GM10248 (cell line): ENCODE measurements at regions not wholly inside any gene's neighbourhood (a gene's known extent, or its start where the extent isn't known, plus 50 kb on each side); places are given as distances from the start of the nearest gene placed in this dataset.
"Not testable (repeated sequence)": the region's sequence is repeated elsewhere in the genome, so short reads cannot be mapped to it uniquely, and the experiment has no call there.

ENCODE experiments used
- CTCF ChIA-PET: fragments of 300-600 bp; sonication (Branson Sonifier 250); formaldehyde crosslinking; extraction: SDS; loops from one replicate; lab custom pipeline; 2021; ENCODE audit warnings: antibody characterized with exemption; lab: Yijun Ruan, JAX
- POLR2A ChIA-PET: fragments of 350-650 bp; sonication (Branson Sonifier 250); formaldehyde crosslinking; extraction: SDS; loops from one replicate; lab custom pipeline; 2020; ENCODE audit warnings: antibody characterized with exemption; lab: Yijun Ruan, JAX
- DNase-seq: peaks from one replicate; pipeline ENCODE4 v3.0.0; 2012; ENCODE audit errors: extremely low spot score
- TF ChIP-seq, protein P1 (sequence below): IDR thresholded peaks from 2 replicates; pipeline ENCODE4 v1.5.1; 2012; ENCODE audit warnings: mild to moderate bottlenecking, low read depth; ENCODE audit errors: extremely low read depth, missing control alignments, control extremely low read depth

- TF ChIP-seq, protein P1, sequence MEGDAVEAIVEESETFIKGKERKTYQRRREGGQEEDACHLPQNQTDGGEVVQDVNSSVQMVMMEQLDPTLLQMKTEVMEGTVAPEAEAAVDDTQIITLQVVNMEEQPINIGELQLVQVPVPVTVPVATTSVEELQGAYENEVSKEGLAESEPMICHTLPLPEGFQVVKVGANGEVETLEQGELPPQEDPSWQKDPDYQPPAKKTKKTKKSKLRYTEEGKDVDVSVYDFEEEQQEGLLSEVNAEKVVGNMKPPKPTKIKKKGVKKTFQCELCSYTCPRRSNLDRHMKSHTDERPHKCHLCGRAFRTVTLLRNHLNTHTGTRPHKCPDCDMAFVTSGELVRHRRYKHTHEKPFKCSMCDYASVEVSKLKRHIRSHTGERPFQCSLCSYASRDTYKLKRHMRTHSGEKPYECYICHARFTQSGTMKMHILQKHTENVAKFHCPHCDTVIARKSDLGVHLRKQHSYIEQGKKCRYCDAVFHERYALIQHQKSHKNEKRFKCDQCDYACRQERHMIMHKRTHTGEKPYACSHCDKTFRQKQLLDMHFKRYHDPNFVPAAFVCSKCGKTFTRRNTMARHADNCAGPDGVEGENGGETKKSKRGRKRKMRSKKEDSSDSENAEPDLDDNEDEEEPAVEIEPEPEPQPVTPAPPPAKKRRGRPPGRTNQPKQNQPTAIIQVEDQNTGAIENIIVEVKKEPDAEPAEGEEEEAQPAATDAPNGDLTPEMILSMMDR: no peak
- ChIA-PET POLR2A (no interaction called here), CTCF (no interaction called here)
- no peak for DNase-seq
Observed at GRCh38 chr12:17016116-17016864, 410.3 kb upstream of the LMO3 start.

- TF ChIP-seq, protein P1: no peak
- POLR2A ChIA-PET: no interaction called here
- DNase-seq: no peak
- CTCF ChIA-PET: no interaction called here
Observed at GRCh38 chr12:17015501-17015900, 409.5 kb upstream of the LMO3 start.

DNA sequence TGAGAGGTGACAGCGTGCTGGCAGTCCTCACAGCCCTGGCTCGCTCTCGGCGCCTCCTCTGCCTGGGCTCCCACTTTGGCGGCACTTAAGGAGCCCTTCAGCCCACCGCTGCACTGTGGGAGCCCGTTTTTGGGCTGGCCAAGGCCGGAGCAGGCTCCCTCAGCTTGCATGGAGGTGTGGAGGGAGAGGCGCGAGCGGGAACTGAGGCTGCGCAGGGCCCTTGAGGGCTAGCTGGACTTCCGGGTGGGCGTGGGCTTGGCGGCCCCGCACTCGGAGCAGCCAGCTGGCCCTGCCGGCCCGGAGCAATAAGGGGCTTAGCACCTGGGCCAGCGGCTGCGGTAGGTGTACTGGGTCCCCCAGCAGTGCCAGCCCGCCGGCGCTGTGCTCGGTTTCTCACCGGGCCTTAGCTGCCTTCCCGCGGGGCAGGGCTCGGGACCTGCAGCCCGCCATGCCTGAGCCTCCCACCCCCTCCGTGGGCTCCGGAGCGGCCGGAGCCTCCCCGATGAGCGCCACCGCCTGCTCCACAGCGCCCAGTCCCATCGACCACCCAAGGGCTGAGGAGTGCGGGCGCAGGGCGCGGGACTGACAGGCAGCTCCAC lies 401.6 kb upstream of the LMO3 start:
- DNase-seq, POLR2A ChIA-PET, CTCF ChIA-PET: not testable (repeated sequence)

DNA sequence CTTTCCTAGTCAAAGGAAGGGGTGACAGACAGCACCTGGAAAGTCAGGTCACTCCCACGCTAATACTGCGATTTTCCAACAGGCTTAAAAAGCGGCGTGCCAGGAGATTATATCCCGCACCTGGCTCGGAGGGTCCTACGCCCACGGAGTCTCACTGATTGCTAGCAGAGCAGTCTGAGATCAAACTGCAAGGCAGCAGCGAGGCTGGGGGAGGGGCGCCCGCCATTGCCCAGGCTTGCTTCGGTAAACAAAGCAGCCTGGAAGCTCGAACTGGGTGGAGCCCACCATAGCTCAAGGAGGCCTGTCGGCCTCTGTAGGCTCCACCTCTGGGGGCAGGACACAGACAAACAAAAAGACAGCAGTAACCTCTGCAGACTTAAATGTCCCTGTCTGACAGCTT lies 392.6 kb upstream of the LMO3 start:
- DNase-seq, CTCF ChIA-PET, POLR2A ChIA-PET: not testable (repeated sequence)

DNA sequence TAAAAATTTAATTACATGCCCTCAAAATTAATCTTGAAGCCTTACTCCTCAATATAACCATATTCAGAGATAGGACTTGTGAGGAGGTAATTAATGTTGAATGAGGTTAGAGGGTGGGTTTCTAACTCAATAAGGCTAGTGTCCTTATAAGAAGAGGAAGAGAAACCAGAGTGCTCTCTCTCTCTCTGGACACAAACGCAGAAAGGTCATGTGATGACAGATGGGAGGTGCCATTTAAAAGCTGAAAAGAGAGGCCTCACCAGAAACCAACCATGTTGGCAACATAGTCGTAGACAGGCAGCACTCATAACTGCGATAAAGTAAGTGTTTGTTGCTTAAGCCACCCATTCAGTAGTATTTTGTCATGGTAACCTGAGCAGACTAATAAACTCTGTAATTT lies 378.5 kb upstream of the LMO3 start:
- no peak for DNase-seq
- ChIA-PET POLR2A (no interaction called here), CTCF (no interaction called here)
- TF ChIP-seq, protein P1: no peak

DNA sequence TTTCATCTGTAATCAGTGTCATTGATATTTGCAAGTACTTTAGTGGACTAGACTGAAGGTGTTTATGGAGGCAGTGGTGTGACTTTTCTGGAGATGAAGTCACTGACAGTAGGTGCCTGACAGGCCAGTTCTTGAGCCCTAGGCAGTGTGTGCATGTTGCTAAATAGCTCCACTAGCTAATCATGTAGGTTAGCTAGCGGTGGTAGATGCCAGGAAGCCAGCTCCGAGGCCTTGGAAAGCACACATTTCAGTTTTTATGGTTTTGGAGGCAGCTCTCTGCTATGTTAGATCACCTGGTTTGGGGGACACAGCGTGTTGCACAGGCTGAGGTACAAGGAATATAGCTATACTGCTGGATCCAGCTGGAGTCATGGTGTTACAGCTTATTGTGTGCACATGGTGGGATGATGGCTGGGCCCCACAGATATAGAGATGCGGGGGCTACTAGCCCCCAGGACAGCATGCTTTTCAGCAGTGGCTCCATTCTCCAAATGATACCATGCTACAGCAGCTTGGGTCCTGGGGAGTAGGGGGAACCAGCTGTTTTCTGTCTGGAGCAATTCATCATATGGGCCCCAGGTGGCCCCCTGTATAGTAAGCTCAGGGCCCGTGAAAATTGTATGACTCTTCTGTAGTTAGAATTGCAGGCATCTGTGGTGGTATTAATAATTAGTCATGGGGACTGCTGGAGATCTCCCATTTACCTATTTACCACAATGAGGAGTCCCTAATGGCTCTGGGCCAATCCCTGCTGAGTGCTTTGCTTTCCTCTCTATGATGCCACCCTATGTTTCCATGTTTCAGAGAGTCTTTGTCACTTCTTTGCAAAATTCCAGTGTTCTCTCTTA lies 367.2 kb upstream of the LMO3 start:
- TF ChIP-seq, protein P1: no peak
- ChIA-PET CTCF (interaction anchor here (1.8 kb wide), 2 partner anchors 10 to 13 kb away, joined by 6 to 7 read pairs; no protein-coding TSS in a partner anchor), POLR2A (no interaction called here)
- DNase-seq: no peak

- ChIA-PET CTCF (no interaction called here), POLR2A (no interaction called here)
- DNase-seq: no peak
- TF ChIP-seq, protein P1: no peak
Observed at GRCh38 chr12:16962889-16963288, 356.9 kb upstream of the LMO3 start.
